GM18873 (cell line): ENCODE measurements at regions not wholly inside any gene's neighbourhood (a gene's known extent, or its start where the extent isn't known, plus 50 kb on each side); places are given as distances from the start of the nearest gene placed in this dataset.

Experiments used
- ATAC-seq: cut with Tn5 transposase; IDR thresholded peaks from one replicate; pipeline ENCODE4 v1.9.1; 2021; ENCODE audit warnings: mild to moderate bottlenecking, moderate library complexity, moderate number of reproducible peaks; ENCODE audit not compliant: unreplicated experiment, low FRiP score

DNA sequence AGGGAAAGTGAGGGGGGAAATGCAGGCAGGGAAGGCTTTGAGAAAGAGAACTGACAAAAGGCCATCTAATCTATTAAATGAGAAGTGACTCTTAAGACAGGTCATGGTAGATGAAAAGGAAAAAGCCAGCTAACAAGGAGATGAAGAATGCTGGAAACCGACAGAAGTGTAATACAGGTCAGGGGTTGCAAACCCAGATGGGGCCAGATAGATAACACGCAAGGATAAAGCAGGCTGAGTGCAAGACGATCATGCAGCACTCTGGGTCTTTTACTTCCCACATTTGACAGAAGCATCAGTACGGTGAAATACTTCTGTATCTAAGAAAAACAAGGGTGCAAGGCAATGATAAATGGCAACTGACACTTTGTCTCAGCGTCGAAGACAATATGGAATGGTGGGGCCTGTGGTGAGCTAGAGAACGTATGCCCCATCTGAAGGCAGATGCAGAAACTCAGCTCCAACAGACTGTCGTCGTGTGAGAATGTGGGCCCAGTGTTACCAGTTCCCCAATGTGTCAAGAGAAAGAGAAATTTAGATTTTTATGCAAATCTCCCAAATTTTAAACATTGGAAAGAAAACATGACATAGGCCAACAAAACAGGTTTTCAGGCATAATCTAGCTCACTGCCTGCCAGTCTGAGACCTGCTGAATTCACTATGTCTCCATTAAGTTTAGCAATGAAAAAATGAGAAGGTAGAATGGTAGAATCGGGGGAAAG lies 187.4 kb downstream of the PHLDA1 start:
- no peak for ATAC-seq

DNA sequence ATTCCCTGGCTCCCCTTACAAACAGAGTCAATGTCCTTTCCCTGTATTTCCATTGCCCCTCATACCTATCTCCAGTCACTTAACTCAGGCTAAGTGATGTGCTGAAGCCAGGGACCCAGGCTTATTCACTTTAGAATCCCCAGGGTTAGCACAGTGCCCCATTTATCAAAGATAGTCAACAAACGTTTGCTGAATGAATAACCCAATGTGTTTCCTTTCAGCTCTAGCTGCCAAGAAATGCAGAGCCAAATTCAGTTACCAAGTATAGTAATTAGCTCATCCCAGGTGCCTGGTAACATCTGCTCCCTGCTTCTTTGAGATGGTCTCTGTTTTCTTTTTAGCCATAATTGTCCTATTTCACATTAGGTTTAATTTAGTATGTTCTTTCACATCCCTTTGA lies 189.5 kb downstream of the PHLDA1 start:
- ATAC-seq, result no peak

DNA sequence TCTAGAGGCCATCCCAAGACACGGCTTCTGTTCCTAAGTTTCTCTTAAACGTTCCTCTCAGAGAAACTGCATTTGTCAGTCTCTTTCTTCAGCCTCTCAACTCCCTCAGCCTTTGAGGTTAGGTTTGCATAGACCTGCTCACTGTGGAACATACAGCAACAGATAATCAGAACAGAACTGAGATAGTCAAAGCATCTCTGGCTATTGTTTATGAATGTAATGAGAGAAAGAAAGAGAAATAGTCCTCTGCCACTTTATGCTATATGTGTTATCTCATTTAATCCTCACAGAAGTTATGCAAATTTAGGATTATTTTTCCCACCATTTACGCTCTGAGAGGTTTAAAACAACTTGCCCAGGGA lies 190.6 kb downstream of the PHLDA1 start:
- ATAC-seq, result no peak

DNA sequence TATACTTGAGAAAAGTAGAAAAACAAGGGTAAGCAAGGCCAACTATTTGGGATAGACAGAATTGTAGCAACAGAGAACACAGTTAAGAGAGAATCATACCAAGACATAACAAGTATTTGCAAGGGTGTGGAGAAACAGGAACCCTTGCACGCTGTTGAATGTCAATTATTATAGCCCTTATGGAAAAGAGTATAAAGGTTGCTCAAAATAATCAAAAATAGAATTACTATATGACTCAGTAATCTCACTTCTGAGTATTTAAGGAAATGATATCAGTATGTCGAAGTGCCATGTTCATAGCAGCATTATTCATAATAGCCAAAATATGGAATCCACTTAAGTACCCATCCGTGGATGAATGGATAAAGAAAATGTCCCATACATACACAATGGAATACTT lies 193.3 kb downstream of the PHLDA1 start:
- no peak for ATAC-seq

DNA sequence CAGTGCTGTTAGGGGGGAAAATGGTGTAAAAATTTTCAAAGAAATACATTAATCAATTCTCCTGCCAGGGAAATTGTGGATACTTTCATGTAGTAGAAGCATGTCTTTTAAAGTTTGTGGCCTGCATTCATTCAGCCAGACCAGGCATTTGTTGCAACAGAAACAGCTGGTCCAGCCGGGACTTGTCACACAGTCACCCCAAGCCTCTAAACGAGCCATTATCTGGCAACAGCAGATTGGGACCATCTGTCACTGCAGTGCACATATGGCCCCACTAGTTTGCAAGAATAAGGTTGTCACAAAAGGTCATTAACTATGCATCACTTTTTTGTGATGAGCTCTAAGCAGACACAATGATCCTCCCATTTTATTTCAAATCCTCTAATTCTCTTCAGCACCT lies 193.9 kb downstream of the PHLDA1 start:
- ATAC-seq, result no peak

DNA sequence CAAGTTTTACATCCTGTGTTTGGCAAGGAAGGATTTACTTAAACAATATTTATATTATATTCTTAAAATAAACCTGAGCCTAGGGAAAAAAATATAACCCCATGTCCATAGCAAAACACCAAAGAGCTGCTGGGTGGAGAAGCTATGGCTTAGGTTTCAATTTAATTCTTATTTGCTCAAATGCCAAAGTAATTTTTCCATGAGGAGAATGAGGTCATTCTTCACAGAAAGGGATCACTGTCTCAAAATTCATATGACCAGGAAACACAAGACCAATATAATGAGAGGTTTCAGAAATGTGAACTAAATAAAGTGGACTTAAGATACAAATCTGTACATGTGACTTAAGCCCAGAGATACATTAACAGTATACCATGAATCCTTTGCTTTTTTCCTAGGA lies 195.0 kb downstream of the PHLDA1 start:
- ATAC-seq, result no peak

DNA sequence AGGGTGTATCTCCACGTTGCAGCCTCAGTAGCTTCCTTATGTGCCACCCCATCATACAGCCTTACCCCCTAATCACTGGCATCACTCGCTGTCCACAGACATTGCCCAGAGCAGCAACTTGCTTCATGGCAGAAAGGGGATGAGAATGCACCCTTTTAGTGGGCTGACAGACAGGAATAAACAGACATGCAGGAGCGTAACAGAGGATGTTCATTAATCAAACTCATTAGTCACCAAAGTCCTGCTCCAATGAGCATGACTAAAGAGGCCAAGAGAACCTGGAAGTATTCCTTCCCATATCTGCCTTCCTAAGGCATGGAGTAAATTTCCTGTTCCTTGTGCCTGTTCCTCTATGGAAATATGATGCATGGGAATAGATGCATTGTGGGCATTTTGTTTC lies 197.0 kb downstream of the PHLDA1 start:
- no peak for ATAC-seq

DNA sequence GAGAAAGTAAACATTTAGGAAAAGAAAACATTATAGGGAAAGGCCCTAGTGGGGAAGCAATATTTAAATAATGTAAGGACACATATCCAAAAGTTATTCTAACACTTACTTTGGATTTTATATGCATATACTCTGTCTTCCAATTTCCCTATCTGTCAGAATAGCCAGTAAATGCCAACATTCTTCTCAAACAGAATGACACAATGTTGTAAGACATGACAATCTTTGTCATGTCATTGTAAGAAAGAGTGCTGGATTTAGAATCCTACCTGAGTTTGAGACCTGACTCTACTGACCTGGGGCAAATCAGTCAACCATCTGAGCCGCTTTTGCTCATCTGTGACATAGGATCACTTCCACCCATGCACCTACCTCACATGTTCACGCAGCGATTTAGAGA lies 198.3 kb downstream of the PHLDA1 start:
- no peak for ATAC-seq

DNA sequence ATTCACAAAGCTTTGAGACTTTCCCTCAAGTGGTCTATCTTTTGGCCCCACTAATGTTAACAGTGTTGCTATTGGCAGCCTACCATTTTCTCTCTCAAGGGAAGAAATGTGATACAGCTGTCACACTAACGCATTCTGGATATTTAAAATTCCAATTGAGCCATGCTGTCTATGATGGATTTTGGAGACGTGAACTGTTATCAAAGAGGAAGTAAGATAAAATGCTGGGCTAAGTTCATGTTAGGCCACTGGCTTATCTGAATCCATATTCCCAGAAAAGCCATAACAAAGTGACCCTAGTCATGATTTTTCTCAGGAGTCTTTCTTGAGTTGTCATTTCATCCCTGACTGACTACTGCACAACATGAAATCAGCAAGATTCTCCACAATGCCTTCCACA lies 200.2 kb downstream of the PHLDA1 start:
- no peak for ATAC-seq

DNA sequence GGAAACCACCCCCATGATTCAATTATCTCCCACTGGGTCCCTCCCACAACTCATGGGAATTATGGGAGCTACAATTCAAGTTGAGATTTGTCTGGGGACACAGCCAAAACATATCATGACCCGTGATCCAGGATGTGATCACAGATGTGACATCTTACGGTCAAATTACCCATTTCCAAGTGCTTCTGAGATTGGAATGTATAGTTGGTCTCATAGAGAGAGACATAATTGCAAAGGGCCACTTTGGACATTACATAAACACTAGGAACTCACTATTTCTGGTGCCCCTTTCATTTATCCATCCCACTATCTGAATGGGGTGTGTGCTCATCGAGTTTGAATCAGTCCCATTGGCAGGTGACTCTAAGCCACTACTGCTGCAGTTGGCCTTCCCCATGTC lies 204.5 kb downstream of the PHLDA1 start:
- no peak for ATAC-seq

DNA sequence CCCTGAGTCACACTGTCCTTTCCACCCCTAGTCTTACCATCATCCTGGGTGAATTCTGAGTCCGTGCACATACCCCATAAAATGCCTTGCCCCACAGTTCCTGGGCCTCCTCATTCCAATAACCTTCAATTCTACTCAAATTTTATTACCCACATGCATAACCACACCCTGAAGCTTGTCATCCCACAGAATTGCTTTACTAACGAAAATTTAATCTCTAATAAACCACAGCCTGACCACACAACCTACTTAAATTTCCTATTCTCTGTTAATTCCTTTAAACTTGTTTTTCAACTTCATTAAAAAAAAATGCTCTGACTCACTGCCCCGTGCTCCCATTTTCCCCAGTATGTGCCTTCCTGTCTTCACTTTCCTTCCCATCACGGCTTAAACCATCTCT lies 205.9 kb downstream of the PHLDA1 start:
- no peak for ATAC-seq

DNA sequence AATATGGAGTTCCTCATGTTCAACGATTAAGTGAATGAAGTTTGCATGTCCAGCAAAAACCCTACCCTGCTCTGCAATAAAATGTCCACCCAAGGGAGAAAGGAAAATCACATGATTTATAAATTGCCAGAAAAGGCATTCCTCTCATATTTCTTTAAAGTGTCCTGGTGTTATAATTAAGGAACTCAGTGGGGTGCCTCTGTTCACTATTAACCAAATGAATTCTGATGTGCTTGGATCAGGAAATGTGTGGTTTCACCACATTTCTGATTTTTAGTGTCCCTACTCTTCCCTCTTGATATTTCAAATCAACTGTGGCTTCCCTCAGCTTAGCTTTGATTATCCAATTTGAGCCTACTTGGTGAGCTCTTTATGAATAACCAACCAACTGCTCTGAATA lies 208.1 kb downstream of the PHLDA1 start:
- no peak for ATAC-seq

DNA sequence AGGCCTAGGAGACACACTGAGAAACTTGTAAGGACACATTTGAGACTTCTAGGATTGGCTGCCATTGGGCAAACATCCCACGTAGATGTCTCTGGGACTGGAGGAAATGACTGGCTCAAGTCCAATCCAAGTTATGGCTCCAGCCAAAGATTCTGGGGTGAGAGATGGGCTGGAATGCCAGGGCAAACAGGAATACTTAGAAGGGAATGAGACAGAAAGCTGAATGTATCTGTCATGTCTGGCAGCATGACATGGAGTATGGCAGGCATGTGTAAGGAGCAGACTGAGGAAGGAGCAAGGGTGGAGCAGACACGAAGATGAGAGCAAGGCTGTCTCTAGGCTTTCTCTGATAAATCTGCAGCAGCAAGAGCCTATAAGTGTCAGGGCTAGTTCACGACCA lies 209.2 kb downstream of the PHLDA1 start:
- ATAC-seq, result no peak

DNA sequence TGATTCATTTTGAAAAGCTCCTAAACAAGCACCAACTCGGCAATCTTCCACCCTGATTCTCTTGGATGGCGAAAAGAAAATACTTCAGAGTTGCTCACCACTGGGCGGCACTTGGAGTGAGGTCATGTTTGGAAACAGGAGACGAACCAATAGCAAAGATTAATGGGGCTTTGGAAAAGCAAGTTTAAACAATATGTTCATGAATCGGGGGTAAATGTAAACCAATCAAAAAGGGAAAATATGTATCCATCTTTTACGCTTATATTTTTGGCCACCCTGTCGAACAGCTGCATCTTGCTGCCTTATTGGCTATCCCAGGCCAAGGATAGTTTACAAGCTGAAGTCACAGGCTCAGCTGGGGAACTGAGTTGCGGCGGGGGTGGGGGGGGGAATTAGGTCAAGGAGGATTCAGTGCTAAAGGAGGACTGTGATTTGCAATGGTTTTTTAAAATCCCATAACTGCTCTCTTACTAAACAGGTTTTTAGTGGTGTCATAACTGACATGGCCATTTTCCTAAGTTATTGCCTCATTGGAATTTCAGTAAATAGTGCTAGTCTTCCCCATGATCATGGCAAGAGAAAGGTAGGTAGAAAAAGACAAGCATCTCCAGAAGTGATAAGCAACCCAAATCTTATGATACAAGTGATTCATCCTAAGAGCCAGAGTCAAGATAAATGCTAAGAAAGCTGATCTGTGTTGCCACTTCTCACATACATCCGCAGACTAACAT lies 210.6 kb downstream of the PHLDA1 start:
- ATAC-seq, result no peak

DNA sequence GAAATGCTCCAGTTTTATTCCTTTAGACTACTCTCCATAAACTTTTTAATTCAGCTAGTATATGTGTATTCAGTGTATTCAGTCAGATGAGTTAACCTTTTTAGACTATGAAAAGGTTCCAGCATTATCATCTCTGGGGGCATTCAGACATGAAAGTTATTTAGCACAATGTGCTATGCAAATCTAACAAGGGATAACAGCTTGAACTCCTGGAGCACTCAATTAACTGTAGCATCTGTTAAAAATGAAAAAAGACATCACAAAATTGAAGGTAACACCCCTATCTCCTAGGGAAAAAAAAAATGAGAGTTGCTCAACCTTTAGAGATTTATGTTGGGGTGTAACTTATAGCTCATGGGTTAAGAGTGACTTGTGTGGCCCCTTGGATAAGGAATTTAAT lies 211.5 kb downstream of the PHLDA1 start:
- ATAC-seq, result no peak

DNA sequence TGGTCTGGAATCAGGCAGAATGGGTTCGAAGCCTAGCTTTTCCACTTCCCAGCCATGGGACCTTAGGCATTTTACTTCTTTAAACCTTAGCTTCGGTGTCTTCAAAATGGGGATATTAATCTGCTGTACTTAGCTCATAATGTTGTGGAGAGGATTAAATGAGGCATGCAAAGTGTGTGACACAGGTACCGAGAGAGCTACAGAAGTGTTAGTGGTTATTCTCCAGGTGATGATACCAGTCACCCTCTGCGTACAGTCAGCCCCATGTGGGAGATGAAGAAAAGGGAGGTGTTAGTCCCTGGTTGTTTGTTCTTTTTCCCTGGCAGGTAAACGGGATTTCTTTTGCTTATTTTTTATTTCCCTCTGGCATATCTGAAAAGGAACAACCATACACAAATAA lies 212.1 kb downstream of the PHLDA1 start:
- ATAC-seq, result no peak

DNA sequence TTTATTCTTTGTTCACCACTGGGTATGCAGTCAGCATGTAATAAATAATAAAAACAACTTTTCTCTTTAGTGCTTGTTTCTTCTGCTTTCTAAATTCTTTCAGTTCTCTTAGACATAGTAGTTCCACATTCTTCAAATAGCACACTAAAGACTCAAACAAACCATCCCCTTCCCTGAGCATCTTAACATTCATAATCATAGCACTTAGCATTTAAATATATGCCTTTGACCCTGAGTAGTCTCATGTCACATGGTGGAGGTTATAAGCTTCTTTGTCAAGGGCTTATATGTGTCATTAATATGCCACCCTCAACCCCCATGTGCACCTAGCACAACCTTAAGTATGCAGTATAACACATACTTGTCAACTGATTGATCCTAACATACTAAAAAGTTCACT lies 212.7 kb downstream of the PHLDA1 start:
- no peak for ATAC-seq

DNA sequence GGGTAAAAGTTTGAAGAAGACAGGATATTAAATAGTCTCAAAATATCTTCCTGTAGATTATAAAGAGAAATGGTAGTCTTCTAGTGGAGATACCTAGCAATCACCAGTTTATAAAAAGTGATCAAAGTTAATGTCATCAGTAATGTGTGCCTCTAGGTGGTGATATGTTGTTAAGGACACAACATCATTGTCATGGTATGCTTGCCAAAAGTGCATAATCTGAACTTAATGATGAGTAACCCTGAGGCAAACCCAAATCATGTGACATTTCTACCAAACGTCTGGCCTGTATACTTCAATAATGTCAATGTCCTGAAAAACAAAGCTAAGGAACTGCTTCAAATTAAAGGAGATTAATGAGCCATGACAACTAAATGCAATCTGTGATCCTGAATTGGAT lies 214.7 kb downstream of the PHLDA1 start:
- no peak for ATAC-seq

DNA sequence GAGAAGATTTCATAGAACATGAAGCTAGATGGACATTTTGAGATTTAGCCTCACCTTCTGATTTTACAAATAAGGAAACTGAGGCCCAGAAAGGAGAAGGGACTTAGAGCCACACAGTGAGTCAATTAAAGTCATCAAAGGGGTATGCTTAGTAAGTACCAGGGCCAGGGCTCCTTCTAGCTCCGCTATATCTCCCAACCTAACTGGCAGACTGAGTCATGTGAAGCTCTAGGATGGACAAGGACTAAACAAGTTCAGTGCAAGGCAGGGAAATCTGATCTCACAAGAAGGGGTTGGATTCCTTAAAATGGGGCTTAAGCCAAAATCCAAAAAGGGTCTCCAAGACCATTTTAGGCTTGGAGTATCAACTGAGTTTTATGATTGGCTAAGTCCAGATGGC lies 215.8 kb downstream of the PHLDA1 start:
- ATAC-seq, result no peak

DNA sequence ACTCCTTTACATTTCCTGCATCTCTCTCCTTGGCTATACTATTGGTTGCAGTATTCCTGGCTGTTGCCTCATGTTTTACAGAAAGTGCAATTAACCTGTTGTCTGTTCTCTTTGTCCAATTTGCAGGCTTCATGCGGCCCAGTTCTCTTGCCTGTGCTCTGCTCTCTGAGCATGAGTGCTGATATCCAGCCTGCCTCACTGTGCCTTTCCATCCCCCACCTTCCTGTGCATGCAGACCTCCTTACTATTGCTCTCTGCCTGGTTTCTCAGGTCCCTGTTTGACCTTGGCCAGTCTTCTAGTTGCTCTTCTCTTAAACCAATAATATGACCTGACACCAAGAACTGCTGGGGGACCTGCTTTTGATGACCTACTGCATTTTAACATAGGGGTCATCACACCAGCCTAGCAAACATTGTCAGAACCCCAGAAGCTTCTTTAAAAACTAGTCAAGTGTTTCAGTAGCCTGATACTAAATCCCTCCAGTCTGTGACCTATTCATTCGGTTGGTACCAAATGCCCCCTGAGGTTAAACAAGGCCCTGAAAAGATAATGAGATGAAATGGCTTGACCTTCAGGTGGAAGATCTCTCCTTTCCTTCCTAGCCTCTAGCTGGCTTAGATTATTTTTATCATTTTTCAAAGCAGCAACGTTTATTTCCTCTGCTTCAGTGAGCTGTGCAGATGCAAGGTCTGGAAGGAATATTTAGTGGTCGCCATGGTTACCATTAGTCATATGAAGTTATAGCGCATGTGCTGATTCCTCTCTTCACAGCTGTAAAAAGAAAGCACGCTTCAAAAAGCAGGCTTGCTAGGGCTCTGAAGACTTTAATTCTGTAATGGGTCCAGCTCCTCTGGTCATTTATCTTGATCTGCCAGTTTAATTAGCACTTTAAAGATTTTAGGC lies 216.5 kb downstream of the PHLDA1 start:
- no peak for ATAC-seq

DNA sequence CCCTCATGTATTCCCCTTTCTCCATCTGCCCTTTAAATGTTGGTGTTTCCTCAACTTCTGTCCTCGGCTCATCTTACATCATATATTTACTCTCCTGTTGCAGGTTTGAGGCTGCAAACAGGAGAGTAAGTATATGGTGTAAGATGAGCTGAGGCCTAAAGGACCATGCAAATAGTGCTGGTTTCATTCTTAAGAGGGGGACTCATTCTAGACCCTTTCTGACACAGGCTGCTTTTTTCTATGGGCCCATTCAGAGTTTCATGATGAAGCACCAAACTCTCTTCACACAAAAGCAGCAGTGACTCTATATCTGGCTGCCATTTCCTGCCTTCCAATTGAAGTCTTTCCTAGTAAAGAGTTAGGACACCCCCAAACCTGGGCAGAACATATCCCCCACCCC lies 218.5 kb downstream of the PHLDA1 start:
- ATAC-seq, result no peak
